ENCODE measurements at regions not wholly inside any gene's neighbourhood (a gene's known extent, or its start where the extent isn't known, plus 50 kb on each side); places are given as distances from the start of the nearest gene placed in this dataset.
"Not testable (repeated sequence)": the region's sequence is repeated elsewhere in the genome, so short reads cannot be mapped to it uniquely, and the experiment has no call there.

- H3K27me3 ChIP-seq (ENCODE audit: control insufficient read depth, insufficient read depth, low read length), result no peaks in the 10 kb centered on the region
- no peak for DNase-seq (ENCODE audit: low read depth, low spot score)
- TF ChIP-seq CTCF (IDR thresholded peaks at IDR 0.05; ENCODE audit: low read depth, low read length), result no peak
- no peaks in the 10 kb centered on the region for H3K9me3 ChIP-seq (ENCODE audit: control insufficient read depth, insufficient read depth, low read length)
- no peak overlapping the region for H3K4me3 ChIP-seq (ENCODE audit: low read depth, low read length)
- ChIA-PET POLR2A (no interaction called here), CTCF (no interaction called here)
- no peak overlapping the region for H3K27ac ChIP-seq (ENCODE audit: low read depth, low read length)
Observed at GRCh38 chr6:90891355-90891754, 304.5 kb upstream of the MAP3K7 start.

GRCh38 chr6:90890683-90891330 is 303.9 kb upstream of the MAP3K7 start:
- CTCF ChIA-PET, result no interaction called here
- POLR2A ChIA-PET, result no interaction called here
- no peak overlapping the region for H3K27ac ChIP-seq (ENCODE audit: low read depth, low read length)
- H3K9me3 ChIP-seq (ENCODE audit: control insufficient read depth, insufficient read depth, low read length), result no peaks in the 10 kb centered on the region
- TF ChIP-seq CTCF (IDR thresholded peaks at IDR 0.05; ENCODE audit: low read depth, low read length), result no peak
- DNase-seq (ENCODE audit: low read depth, low spot score), result no peak
- H3K4me3 ChIP-seq (ENCODE audit: low read depth, low read length), result no peak overlapping the region
- H3K27me3 ChIP-seq (ENCODE audit: control insufficient read depth, insufficient read depth, low read length), result no peaks in the 10 kb centered on the region

GRCh38 chr6:90887764-90888163 is 300.9 kb upstream of the MAP3K7 start:
- POLR2A ChIA-PET, result no interaction called here
- CTCF ChIA-PET, result no interaction called here
- DNase-seq (ENCODE audit: low read depth, low spot score), result no peak
- no peak overlapping the region for H3K4me3 ChIP-seq (ENCODE audit: low read depth, low read length)
- no peaks in the 10 kb centered on the region for H3K9me3 ChIP-seq (ENCODE audit: control insufficient read depth, insufficient read depth, low read length)
- H3K27ac ChIP-seq (ENCODE audit: low read depth, low read length), result no peak overlapping the region
- H3K27me3 ChIP-seq (ENCODE audit: control insufficient read depth, insufficient read depth, low read length), result no peaks in the 10 kb centered on the region
- TF ChIP-seq CTCF (IDR thresholded peaks at IDR 0.05; ENCODE audit: low read depth, low read length), result no peak

GRCh38 chr6:90885611-90886056 is 298.8 kb upstream of the MAP3K7 start:
- Histone ChIP-seq H3K9me3 (ENCODE audit: control insufficient read depth, insufficient read depth, low read length) (no peaks in the 10 kb centered on the region), H3K27me3 (ENCODE audit: control insufficient read depth, insufficient read depth, low read length) (no peaks in the 10 kb centered on the region), H3K27ac (ENCODE audit: low read depth, low read length) (no peak overlapping the region), H3K4me3 (ENCODE audit: low read depth, low read length) (no peak overlapping the region)
- no peak for TF ChIP-seq CTCF (IDR thresholded peaks at IDR 0.05; ENCODE audit: low read depth, low read length)
- POLR2A ChIA-PET, result no interaction called here
- no peak for DNase-seq (ENCODE audit: low read depth, low spot score)
- CTCF ChIA-PET, result no interaction called here

- POLR2A ChIA-PET; H3K4me3 ChIP-seq (ENCODE audit: low read depth, low read length); H3K9me3 ChIP-seq (ENCODE audit: control insufficient read depth, insufficient read depth, low read length); H3K27me3 ChIP-seq (ENCODE audit: control insufficient read depth, insufficient read depth, low read length); CTCF ChIA-PET; DNase-seq (ENCODE audit: low read depth, low spot score); H3K27ac ChIP-seq (ENCODE audit: low read depth, low read length): not testable (repeated sequence)
Observed at GRCh38 chr6:90885137-90885536, 298.3 kb upstream of the MAP3K7 start.

- ChIA-PET POLR2A (no interaction called here), CTCF (no interaction called here)
- Histone ChIP-seq H3K9me3 (ENCODE audit: control insufficient read depth, insufficient read depth, low read length) (no peaks in the 10 kb centered on the region), H3K27me3 (ENCODE audit: control insufficient read depth, insufficient read depth, low read length) (no peaks in the 10 kb centered on the region), H3K4me3 (ENCODE audit: low read depth, low read length) (no peak overlapping the region), H3K27ac (ENCODE audit: low read depth, low read length) (no peak overlapping the region)
- TF ChIP-seq CTCF (IDR thresholded peaks at IDR 0.05; ENCODE audit: low read depth, low read length), result no peak
- DNase-seq (ENCODE audit: low read depth, low spot score), result no peak
Observed at GRCh38 chr6:90877616-90878015, 290.7 kb upstream of the MAP3K7 start.

Data from AG04450 (cell line).